ENCODE measurements at regions not wholly inside any gene's neighbourhood (a gene's known extent, or its start where the extent isn't known, plus 50 kb on each side); places are given as distances from the start of the nearest gene placed in this dataset.

DNA sequence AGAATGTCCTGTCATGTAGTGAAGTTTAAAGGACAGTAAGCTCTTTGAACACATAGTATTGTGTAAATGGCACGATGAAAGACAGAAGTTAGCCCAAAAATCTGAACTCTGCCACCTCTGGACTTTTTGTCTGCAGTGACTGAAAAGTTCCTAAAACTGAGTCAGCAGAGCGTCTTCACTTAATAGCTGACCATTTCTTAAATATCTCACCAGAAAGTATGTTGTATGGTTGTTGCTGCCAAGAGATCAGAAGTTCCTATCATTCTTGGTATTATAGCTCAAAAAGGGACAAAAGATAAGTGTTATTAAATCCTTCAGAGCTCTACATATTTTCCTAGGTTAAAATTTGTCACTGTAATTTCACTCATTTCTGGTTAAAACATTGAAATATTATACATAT, 1003.0 kb downstream of the TTLL7 start:
- Histone ChIP-seq H3K36me3 (no peaks in the 10 kb centered on the region), H3K4me3 (no peak overlapping the region), H3K9me3 (no peaks in the 10 kb centered on the region), H3K27me3 (no peaks in the 10 kb centered on the region), H3K27ac (replicated peaks in 1 of 4) (no peak overlapping the region), H3K4me1 (peaks cover 3 to 7% (median 6%) of the 10 kb centered on the region in 4 donors)
- TF ChIP-seq POLR2AphosphoS5 (IDR thresholded peaks at IDR 0.05): no peak
- no peak for TF ChIP-seq EP300 (IDR thresholded peaks at IDR 0.05)
- TF ChIP-seq, protein P1, sequence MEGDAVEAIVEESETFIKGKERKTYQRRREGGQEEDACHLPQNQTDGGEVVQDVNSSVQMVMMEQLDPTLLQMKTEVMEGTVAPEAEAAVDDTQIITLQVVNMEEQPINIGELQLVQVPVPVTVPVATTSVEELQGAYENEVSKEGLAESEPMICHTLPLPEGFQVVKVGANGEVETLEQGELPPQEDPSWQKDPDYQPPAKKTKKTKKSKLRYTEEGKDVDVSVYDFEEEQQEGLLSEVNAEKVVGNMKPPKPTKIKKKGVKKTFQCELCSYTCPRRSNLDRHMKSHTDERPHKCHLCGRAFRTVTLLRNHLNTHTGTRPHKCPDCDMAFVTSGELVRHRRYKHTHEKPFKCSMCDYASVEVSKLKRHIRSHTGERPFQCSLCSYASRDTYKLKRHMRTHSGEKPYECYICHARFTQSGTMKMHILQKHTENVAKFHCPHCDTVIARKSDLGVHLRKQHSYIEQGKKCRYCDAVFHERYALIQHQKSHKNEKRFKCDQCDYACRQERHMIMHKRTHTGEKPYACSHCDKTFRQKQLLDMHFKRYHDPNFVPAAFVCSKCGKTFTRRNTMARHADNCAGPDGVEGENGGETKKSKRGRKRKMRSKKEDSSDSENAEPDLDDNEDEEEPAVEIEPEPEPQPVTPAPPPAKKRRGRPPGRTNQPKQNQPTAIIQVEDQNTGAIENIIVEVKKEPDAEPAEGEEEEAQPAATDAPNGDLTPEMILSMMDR (IDR thresholded peaks at IDR 0.05): no peak
- no peak for TF ChIP-seq POLR2A (IDR thresholded peaks at IDR 0.05; ENCODE audit: low read depth)
- intact Hi-C loops (cut with DNase I): no loop called here
- no peak for DNase-seq (ENCODE audit: extremely low spot score)
- 75% methylated on average over 2 of the region's 2 CpGs for WGBS

DNA sequence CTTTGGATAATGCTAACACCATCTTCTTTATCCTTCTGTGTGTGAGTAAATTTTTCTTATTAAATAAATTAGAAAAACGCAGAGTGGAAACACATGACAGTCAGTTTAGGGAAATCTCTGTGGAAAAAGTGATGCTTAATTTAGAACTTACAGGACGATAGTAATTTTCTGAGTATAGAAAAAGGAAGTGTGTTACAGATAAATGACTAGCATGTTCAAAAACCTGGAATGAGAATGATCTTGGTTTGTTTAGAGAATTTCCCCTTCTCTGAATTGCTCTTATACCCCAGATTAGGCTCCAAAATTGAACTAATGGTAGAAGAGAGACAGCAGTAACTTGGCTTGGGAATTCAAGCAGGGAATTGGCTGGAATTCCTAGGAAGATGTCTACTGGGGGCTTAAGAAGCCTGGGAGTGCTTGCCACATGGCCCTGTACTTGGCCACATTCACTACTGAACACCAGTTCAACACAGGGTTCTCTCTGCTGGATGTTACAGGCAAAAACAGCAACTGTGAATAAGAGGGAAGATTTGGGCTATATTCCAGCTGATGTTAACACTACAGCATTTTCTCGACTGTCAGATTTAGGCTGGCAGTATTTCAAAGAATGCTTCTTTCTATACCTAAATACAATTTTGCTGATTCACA, 1004.2 kb downstream of the TTLL7 start:
- 29% methylated on average over 3 of the region's 3 CpGs for WGBS
- H3K4me1 ChIP-seq: peaks cover 3 to 7% (median 6%) of the 10 kb centered on the region in 4 donors
- no peaks in the 10 kb centered on the region for H3K36me3 ChIP-seq
- TF ChIP-seq POLR2A (IDR thresholded peaks at IDR 0.05; ENCODE audit: low read depth) (no peak), POLR2AphosphoS5 (IDR thresholded peaks at IDR 0.05) (no peak), EP300 (IDR thresholded peaks at IDR 0.05) (no peak)
- TF ChIP-seq, protein P1 (IDR thresholded peaks at IDR 0.05): no peak
- DNase-seq (ENCODE audit: extremely low spot score): no peak
- no peak overlapping the region for H3K27ac ChIP-seq (replicated peaks in 1 of 4)
- no peak overlapping the region for H3K4me3 ChIP-seq
- H3K27me3 ChIP-seq: no peaks in the 10 kb centered on the region
- no peaks in the 10 kb centered on the region for H3K9me3 ChIP-seq
- intact Hi-C loops (cut with DNase I): no loop called here

DNA sequence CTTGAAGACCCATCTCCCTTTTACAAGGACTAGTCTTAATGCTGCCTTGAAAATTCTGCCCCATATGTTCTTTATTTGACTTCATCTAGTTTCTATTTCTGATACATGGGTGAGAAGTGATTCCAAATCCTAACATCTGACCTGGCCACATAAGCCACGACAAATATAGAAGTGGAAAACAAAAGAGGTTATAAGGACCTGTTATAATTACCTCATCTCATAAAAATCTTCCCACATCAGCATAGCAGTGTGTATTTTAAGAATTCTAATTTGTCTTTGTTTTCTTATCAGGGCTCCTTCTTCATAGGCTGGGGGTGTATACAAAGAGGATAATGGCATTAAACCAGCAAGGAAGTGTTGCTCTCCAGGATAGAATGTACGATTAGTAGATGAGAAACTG, 1007.4 kb downstream of the TTLL7 start:
- DNase-seq (ENCODE audit: extremely low spot score): no peak
- Histone ChIP-seq H3K9me3 (no peaks in the 10 kb centered on the region), H3K4me1 (peaks cover 3 to 7% (median 6%) of the 10 kb centered on the region in 4 donors), H3K36me3 (no peaks in the 10 kb centered on the region), H3K27ac (replicated peaks in 1 of 4) (no peak overlapping the region), H3K4me3 (no peak overlapping the region), H3K27me3 (no peaks in the 10 kb centered on the region)
- intact Hi-C loops (cut with DNase I): no loop called here
- 58% methylated on average over 2 of the region's 2 CpGs for WGBS
- TF ChIP-seq, protein P1 (IDR thresholded peaks at IDR 0.05): no peak
- TF ChIP-seq POLR2AphosphoS5 (IDR thresholded peaks at IDR 0.05) (no peak), POLR2A (IDR thresholded peaks at IDR 0.05; ENCODE audit: low read depth) (no peak), EP300 (IDR thresholded peaks at IDR 0.05) (no peak)

DNA sequence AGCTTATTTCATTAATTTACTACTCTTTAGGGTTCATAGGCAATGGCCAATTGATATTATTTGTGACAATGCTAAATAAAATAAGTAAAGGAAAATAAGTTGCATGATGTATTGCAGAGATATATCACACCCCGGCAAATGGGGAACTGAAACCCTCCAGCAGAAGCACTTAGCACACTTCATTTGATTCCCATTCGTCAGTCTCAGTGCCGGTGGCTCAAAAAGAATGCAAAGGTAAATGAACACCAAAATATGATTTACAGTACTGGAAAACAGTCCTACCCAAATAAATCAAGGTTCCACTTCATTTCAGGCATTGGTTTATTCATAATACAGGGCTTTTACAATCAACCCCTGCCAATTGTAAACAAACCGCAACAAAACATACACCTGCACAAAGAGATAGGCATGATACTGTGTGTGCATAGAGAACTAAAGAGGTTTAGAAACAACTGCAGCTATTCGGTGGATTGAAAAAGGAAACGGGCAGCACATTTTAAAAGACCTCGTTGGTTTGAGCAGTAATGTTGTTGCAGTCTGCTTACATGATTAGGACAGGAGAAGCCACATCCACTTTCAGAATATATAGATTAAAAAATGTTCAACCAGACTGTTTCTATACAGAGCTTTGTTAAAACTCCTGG, 1019.2 kb downstream of the TTLL7 start:
- no peak for DNase-seq (ENCODE audit: extremely low spot score)
- H3K9me3 ChIP-seq: no peaks in the 10 kb centered on the region
- H3K4me1 ChIP-seq: no peaks in the 10 kb centered on the region
- H3K27ac ChIP-seq (replicated peaks in 1 of 4): no peak overlapping the region
- no peak overlapping the region for H3K4me3 ChIP-seq
- H3K27me3 ChIP-seq: no peaks in the 10 kb centered on the region
- TF ChIP-seq, protein P1 (IDR thresholded peaks at IDR 0.05): no peak
- no peak for TF ChIP-seq POLR2A (IDR thresholded peaks at IDR 0.05; ENCODE audit: low read depth)
- no peak for TF ChIP-seq EP300 (IDR thresholded peaks at IDR 0.05)
- no peak for TF ChIP-seq POLR2AphosphoS5 (IDR thresholded peaks at IDR 0.05)
- 57% methylated on average over 7 of the region's 7 CpGs for WGBS
- intact Hi-C loops (cut with DNase I): no loop called here
- no peaks in the 10 kb centered on the region for H3K36me3 ChIP-seq
